Head of caudate nucleus (tissue), 42 donors: ENCODE measurements at regions not wholly inside any gene's neighbourhood (a gene's known extent, or its start where the extent isn't known, plus 50 kb on each side); places are given as distances from the start of the nearest gene placed in this dataset.
"Not testable (repeated sequence)": the region's sequence is repeated elsewhere in the genome, so short reads cannot be mapped to it uniquely, and the experiment has no call there.

Source experiments
- DNase-seq, 42 donors: peaks; one replicate each; pipeline versions ENCODE4 v3.0.0 to v3.0.0-alpha.2; 2020 to 2021; ENCODE audit warnings: mixed read lengths in 7 of 42
- intact Hi-C: fragments of 100-400 bp; cut with DNase I; formaldehyde crosslinking; loops from one replicate; pipeline ENCODE4 v1.15.0; 2022

DNA sequence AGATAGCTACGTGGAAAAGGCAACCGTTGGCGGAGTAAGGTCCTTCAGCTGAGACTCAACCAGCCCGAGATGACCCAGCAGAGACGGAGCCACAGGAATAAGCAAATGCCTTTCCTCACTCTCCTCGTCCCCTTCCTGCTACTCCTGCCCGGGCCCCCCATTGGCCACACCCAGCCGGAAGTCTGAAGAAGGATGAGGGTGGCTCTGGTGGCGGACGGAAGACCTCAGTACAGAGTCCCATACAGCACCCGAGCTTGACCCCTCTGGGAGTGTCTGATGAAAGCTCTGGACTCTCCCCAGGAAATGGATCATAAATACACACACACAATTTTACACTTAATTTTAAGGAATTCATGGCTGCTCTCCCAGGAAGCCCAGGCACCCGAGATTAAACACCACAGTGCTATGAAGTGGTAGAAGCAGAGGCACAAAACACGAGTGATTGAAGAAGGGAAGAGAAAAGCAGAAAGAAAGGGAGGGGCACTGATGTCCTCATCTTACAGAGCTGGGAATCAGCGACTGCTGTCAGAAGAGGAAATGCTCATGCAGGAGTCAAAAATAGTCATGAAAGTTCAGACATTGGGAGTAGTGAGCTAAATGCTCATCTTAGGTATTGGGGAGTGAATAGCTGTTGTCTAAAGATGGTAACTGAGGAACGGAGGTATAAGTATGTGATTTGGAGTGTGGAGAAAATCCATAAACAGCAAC is 125.6 kb downstream of the BANF2 start:
- no peak for DNase-seq
- intact Hi-C loops = no loop called here

DNA sequence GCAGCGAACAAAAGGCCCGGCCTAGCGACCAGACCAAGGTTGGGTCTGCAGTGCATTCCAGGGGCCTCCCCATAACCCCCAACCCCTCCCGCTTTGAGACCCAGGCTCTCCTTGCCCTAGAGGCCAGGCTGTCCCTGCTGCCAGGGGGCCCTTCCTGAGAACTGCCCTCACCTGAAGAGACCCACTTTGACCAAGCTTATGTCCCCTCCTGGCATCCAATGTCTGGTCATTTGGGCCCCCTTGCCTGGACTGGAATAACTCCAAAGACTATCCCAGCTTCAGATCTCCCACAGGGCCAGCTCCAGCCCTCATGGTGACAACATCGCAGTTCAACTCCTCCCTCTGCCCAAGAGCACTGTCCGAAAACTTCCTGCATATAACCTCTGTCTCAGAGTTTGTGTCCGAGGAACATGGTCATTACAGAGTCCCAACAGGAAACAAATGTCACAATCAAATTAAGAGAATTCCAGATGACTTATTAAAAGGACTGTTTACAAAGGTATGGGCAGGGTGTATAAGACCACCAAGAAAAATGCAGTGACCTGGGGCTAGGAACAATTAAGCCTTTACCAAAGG is 125.0 kb downstream of the BANF2 start:
- DNase-seq = no peak
- intact Hi-C loops = no loop called here

DNA sequence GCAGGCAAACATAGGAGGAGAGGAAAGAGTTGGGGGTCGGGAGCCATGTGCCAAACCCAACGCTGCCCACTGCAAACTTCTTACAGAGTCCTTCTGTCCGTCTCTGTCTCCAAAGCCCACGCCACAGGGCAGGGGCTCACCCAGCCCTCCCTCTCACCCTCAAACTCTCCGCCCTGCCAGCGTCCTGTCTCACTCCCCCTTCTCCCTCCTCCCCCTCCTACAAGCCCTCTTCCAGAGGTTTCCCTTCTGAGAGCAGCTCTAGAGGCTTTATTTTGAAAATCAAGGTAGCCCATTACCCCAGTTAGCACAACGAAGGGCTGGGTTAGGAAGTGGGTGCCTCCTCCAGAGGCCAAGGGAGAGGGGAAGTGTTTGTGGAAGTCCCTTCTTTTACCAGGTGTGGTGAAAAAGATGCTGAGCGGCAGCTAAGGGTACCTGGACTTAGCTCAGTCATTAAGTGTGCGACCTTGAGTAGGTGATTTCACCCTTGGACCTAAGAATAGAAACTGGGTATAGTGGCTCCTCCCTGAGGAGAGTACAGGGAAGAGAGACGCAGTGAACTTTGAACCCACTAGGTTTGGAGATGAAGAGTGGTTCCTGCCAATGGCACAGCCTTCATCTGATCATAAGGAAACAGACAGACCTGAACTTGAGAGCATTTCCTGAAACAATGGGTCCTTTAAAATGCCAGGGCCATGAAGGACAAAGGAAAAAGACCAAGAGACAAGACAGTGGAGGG is 123.8 kb downstream of the BANF2 start:
- no peak for DNase-seq
- intact Hi-C loops = no loop called here

DNA sequence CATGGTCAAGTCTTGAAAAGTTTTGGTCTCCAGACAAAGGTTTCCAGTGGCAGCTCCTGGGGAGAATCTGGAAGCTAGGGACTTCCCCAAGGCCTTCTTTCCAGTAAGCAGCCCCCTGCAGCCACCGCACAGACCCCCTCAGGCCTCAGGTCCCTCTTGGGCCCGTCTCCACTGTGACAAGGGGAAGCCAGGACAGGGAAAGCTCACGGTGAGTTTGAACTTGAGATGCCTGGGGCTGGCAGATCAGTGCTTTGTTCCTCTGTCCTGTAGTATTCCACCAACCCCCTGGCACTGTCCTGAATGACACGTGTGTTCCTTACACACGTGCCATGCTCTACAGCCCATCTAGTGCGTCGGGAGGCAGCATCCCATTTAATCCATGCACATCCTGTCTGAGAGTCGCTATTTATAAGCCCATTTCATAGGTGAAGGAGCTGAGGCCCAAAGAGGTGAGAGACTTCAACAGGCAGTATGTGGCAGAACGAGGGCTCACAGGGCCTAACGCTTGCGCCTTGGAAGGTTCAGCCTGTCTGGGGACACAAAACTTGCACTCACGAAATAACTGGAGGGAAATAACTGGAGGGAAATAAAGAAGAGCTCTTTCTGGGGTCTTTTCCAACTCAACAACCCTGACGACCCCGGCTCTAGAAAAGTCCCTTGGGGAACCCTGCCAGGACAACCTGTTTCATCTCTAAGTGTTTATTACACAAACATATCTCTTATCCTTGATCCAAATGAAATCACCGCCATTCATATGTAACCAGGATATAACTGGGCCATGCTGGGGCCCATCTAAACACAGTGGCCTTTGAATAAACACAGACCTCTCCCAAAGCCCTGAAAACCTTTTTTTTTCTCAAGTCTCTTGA is 123.0 kb downstream of the BANF2 start:
- DNase-seq = no peak
- intact Hi-C loops = no loop called here

DNA sequence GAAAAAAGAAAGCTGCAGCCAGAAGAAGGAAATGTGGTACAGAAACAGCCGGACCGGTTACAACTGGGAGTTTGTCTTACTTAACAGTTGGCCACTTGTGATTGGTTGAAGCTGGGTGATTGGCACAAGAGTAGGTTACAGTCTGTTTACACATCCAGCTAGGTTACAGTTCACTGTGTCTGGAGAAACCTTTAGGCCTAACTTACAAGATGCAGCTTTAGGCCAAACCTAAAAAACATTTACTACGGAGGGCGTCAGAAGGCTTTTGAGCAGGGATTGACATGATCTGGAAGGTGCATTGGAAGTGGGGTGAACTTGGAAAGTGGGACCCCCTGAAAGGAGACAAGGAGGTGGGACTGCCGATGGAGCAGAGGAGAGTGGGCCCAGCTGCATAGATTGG is 122.3 kb downstream of the BANF2 start:
- intact Hi-C loops = no loop called here
- no peak for DNase-seq

DNA sequence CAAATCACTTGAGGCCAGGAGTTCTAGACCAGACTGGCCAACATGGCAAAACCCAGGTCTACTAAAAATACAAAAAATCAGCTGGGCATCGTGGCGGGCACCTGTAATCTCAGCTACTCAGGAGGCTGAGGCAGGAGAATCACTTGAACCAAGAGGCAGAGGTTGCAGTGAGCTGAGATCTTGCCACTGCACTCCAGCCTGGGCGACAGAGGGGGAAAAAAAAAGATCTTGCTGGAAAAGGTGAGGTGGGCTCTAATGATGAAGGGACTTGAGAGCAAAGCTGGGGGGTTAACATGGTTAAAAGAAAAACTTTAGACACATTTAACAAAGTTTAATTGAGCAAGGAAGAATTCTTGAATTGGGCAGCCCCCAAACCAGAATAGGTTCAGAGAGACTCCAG is 121.8 kb downstream of the BANF2 start:
- intact Hi-C loops = not testable (repeated sequence)

DNA sequence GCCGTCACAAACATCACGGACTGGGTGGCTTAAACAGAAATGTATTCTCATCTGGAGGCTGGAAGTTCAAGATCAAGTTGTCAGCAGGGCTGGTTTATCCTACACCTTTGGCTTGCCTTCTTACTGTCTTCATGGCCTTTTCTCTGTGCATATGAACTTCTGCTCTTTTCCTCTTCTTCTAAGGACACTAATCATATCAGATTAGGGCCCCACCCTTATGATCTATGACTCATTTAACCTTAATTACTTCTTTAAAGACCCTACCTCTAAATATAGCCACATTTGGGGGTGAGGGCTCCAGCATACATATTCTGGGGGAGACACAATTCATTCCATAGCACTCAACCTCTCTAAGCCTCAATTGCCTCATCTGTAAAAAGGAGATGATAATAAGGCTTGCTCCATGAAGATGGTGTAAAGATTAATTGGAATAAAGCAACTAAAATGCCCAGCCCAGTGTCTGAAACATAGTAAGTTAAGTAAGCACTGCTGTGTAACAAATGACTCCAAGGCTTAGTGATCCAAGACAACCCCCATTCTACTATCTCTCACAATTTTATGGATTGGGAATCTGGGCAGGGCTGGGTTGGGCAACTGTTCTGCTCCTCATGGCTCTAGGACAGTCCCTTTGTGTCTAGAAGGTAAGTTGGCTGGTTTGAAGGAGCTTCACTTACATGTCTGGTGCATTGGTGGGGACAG is 119.8 kb downstream of the BANF2 start:
- intact Hi-C loops = no loop called here

More for the DNA sequence above, 121.8 kb downstream of the BANF2 start:
- DNase-seq = not testable (repeated sequence)

DNA sequence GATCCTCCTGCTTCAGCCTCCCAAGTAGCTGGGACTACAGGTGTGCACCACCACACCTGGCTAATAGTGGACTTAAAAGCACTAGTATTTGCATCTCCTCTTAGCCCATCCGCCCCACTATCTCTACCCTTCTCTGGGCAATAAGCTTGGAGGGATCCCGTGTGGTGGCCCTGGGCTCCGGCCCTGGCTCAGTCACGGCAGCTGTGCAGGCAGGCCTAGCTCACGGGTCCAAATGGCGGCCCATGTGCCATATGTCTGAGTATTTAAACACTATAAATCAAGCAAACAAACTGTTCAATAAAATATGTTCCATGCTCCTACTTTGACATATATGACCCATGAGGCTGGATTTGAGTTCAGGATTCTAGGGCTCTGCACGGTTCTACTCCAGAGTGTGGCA is 118.4 kb downstream of the BANF2 start:
- DNase-seq = no peak
- intact Hi-C loops = no loop called here

More for the DNA sequence above, 119.8 kb downstream of the BANF2 start:
- DNase-seq = no peak

DNA sequence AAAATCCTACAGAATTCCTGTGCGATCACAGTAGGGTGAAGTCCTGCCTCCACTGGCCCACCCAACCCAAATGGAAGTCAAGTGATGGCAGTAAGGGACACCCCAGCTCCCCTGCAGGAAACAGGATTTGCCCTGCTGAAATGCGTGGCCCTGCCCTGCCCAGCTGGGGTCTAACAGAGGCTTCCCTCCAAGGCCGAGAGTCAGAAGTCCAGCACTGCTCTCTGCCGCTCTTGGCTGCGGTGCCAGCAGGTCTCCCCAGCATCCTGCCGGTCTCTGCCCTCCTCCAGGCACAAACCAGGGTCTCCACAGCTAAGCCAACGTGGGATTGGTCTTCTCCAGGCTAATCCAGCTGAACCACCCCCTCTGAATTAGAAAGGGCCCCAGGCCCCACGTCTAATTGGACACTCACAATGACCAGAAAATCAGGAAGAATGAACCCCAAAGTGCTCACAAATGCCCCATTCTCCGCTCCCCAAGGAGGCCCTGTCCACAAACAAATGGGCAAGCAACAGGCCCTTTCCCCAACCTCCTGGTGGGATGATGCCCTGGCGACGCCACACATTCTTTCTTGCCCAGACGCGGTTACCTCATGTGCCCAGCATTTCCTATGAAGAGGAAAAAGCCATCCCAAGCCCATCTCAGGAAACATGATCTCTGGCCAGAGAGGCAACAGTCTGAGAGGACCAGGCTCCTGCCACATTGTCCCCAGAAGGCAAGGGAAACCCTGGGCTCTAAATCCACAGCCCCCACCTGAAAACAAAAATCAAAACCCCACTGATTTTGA is 117.2 kb downstream of the BANF2 start:
- intact Hi-C loops = no loop called here
- DNase-seq = no peak

DNA sequence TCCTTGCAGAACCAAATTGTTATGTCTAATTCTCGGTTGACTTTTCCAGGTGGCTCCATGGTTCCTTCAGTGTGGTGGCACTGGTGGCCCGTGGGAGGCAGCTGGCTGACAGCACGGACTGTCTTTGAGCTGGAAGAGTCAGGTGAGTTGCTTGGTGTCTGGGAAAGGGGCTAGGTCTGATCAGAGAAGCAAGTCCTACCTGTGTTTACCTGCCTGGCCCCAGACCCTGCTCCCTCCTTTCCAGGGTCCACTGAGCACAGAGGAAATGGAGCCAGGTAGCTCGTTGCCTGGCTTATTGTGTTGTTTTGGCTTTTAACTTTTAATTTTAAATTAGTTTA is 111.8 kb downstream of the BANF2 start:
- no peak for DNase-seq
- intact Hi-C loops = no loop called here

DNA sequence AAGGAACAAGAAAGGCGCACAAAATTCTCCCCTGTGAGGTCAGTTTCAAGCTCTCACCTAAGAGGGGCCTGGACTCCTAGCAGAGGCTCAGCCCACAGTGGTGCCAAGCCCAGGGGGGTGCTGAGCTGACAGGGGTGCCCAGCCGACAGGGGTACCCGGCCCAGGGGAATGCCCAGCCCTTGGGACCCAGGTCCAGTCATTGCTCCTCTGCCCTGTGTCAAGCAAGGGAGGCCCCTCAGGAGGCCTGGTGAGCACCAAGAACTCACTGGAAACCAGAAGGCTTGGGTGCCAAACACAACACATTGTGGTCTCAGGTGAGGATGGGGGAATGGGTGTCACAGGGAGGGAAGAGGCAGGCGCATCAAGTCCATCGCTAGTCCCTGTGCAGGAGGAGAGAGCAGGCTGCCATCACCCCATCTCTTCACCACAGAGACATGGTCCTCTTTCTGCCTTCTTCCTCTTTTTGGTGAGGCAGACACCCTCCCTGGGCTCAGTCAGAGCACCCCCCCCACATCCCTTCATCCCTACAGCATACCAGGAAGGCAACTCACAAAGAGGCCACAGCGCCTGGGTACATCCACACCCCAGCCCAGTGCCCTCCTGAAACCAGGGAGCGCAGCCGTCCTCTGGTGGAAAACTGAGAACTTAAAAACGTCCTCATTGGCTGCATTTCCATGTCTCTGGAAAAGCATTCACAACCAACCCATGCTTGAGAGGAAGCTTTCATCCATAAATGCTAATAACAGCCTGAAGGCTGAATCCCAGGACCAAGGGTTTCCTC is 111.3 kb downstream of the BANF2 start:
- intact Hi-C loops = no loop called here
- DNase-seq = no peak

DNA sequence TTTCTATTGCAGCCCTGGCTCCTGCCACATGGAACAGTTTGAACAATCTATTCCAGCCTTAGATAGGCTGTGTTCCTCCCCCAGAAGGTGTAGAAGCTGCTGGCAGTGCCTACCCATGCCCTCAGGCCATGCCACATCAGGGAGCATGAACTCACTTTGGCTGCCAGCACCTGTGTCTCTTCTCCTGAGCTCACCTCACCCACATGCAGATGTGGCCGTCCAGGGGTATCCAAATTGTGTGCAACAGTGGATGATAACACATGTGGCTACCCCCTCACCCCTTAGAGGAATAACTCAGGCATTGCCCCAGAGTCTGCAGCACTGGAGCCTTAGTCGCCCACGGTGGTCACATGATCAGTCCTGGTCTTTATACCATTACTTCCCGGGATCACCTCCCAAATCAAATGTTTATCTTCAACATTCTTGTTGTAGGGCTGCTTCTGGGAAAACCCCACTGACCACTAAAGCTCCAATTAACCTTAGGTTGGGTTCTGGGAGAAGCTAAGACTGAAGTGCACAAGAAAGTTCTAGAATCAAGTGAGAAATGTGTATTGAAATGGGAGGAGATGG is 110.4 kb downstream of the BANF2 start:
- intact Hi-C loops = no loop called here
- DNase-seq = no peak

DNA sequence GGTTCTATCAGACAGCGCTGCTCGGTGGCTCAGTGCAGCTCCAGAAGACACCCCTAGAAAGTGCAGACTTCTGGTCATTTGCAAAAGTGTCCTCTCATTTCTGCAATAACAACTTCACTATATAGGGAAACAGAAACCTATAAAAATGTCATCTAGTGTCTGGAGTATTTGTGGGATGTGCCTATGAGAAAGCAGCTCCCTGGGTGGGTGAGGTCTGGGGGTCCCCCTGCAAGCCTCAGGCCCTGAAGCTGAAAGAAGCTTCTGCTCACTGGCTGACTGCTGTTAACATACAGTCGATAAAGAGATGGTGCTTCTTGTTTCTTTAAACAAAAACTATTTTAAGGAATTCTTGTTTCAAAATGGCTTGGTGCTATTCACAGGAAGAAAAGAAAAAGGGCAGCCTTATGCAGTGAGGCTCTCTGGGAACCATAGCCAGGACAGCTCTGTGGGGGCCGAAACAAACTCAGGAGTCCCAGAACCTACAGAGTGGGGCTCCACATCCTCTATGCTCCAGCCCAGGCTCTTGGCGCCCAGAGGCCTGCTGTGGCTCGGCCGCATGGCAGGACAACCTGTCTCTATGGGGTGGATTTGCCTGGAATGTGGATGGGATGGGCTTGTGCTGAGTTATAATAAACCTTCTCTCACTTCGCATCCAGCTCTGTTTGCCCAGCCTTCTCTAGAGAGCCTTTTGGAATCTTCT is 109.7 kb downstream of the BANF2 start:
- intact Hi-C loops = no loop called here
- no peak for DNase-seq

DNA sequence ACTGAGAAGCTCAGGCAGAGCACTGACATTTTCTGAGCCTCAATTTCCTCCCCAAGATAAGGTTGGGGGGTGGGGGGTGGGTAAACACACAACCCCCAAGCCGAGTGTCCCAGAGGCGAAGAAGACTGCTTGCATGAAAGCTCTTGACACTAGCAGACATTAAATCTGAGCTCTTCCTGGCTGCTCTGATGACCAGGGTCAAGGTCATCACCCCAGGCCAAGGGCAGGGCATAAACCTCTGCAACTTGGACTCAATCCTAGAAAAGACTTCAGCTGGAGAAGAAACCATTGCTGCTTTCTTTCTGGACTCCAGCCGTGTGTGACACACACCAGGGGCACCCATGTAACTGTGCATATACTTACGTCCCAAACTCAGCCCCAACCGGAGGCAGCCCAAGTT is 109.0 kb downstream of the BANF2 start:
- DNase-seq = no peak
- intact Hi-C loops = no loop called here

DNA sequence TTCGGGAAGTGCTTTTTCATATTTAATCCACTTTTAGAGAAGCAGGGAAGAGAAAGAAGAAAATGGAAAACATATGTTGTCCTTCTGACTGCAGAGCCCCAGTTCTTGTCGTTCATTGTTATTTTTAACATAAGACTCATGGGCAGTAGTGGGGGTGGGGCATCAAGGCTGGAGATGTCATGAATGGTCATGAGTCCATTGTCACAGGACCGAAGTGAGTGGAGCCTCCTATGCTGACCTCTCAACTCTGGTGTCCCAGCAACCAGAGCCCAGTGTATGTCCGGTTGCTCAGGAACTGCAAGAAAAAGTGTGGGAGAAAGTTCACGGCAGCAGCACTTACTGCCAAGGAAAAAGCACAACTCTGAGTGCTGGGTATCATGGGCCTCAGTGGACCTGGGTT is 108.6 kb downstream of the BANF2 start:
- DNase-seq = no peak
- intact Hi-C loops = no loop called here

DNA sequence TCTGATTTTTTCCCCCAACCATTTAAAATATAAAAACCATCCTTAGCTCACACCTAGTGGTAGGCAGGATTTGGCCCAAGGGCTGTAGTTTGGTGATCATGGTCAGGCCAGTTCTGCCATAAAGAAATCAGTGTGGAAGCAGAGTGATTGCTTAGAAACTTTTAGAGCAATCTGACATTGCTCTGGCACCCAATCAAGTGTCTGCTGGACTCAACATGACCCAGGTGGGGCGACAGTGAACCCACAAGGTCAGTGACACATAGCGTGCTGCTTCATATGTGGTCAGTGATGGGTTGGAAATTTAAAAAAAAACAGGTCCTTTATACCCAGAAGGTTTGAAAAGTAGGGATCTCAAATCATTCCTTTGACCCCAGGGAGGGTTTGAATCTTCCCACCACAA is 107.9 kb downstream of the BANF2 start:
- no peak for DNase-seq
- intact Hi-C loops = no loop called here
